ENCODE measurements at regions not wholly inside any gene's neighbourhood (a gene's known extent, or its start where the extent isn't known, plus 50 kb on each side); places are given as distances from the start of the nearest gene placed in this dataset.

GRCh38 chr21:15193937-15194336, 129.1 kb upstream of the NRIP1 start:
- no peak overlapping the region for H3K4me3 ChIP-seq
- H3K4me1 ChIP-seq, result no peaks in the 10 kb centered on the region
- DNase-seq, result no peak
- H3K36me3 ChIP-seq, result no peaks in the 10 kb centered on the region
- H3K27me3 ChIP-seq, result no peaks in the 10 kb centered on the region
- ATAC-seq (ENCODE audit: low FRiP score in 2 of 2), result no peak
- TF ChIP-seq EP300 (IDR thresholded peaks at IDR 0.05) (no peak), POLR2A (IDR thresholded peaks at IDR 0.05) (no peak), POLR2AphosphoS5 (IDR thresholded peaks at IDR 0.05) (no peak)
- TF ChIP-seq, protein P1, sequence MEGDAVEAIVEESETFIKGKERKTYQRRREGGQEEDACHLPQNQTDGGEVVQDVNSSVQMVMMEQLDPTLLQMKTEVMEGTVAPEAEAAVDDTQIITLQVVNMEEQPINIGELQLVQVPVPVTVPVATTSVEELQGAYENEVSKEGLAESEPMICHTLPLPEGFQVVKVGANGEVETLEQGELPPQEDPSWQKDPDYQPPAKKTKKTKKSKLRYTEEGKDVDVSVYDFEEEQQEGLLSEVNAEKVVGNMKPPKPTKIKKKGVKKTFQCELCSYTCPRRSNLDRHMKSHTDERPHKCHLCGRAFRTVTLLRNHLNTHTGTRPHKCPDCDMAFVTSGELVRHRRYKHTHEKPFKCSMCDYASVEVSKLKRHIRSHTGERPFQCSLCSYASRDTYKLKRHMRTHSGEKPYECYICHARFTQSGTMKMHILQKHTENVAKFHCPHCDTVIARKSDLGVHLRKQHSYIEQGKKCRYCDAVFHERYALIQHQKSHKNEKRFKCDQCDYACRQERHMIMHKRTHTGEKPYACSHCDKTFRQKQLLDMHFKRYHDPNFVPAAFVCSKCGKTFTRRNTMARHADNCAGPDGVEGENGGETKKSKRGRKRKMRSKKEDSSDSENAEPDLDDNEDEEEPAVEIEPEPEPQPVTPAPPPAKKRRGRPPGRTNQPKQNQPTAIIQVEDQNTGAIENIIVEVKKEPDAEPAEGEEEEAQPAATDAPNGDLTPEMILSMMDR (IDR thresholded peaks at IDR 0.05), result no peak
- WGBS, 2 donors, result 84 to 91% methylated on average over 3 of the region's 3 CpGs
- H3K9me3 ChIP-seq, result no peaks in the 10 kb centered on the region
- no peak overlapping the region for H3K27ac ChIP-seq

DNA sequence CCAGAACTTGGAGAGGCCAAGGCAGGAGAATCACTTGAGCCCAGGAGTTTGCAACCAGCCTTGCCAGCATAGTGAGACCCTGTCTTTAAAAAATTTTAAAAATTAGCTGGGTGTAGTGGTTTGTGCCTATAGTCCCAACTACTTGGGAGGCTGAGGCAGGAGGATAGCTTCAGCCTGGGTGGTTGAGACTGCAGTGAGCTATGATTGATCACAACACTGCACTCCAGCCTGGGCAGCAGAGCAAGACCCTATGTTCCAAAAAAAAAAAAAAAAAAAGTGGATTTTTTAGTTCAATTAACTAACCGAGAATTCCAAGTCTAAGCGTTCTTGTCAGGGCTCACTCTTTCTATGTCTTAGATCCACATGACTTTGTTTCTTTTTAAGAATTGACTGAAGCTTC, 130.3 kb upstream of the NRIP1 start:
- Histone ChIP-seq H3K27me3 (no peaks in the 10 kb centered on the region), H3K4me3 (no peak overlapping the region), H3K9me3 (no peaks in the 10 kb centered on the region), H3K27ac (no peak overlapping the region), H3K36me3 (no peaks in the 10 kb centered on the region), H3K4me1 (no peaks in the 10 kb centered on the region)
- TF ChIP-seq POLR2AphosphoS5 (IDR thresholded peaks at IDR 0.05), result no peak
- TF ChIP-seq, protein P1 (IDR thresholded peaks at IDR 0.05), result no peak
- no peak for TF ChIP-seq EP300 (IDR thresholded peaks at IDR 0.05)
- 72 to 73% methylated on average over 2 of the region's 2 CpGs for WGBS, 2 donors
- no peak for DNase-seq
- no peak for ATAC-seq (ENCODE audit: low FRiP score in 2 of 2)

- no peak for ATAC-seq (ENCODE audit: low FRiP score in 2 of 2)
These were observed 131.0 kb upstream of the NRIP1 start for GRCh38 chr21:15195768-15196167.

GRCh38 chr21:15197696-15198095, 132.9 kb upstream of the NRIP1 start:
- no peak overlapping the region for H3K4me3 ChIP-seq
- DNase-seq (no peak), ATAC-seq (ENCODE audit: low FRiP score in 2 of 2) (no peak)
- TF ChIP-seq POLR2AphosphoS5 (IDR thresholded peaks at IDR 0.05), result no peak
- no peaks in the 10 kb centered on the region for H3K4me1 ChIP-seq
- 65 to 92% methylated on average over 2 of the region's 2 CpGs for WGBS, 2 donors
- H3K27me3 ChIP-seq, result no peaks in the 10 kb centered on the region
- H3K9me3 ChIP-seq, result no peaks in the 10 kb centered on the region
- H3K27ac ChIP-seq, result no peak overlapping the region
- no peaks in the 10 kb centered on the region for H3K36me3 ChIP-seq

More at GRCh38 chr21:15195768-15196167, 131.0 kb upstream of the NRIP1 start:
- no peak for DNase-seq
- WGBS, 2 donors, result 75 to 82% methylated on average over 1 of the region's 1 CpG
- TF ChIP-seq EP300 (IDR thresholded peaks at IDR 0.05) (no peak), POLR2A (IDR thresholded peaks at IDR 0.05) (no peak), POLR2AphosphoS5 (IDR thresholded peaks at IDR 0.05) (no peak)
- TF ChIP-seq, protein P1 (IDR thresholded peaks at IDR 0.05), result no peak
- Histone ChIP-seq H3K4me3 (no peak overlapping the region), H3K27me3 (no peaks in the 10 kb centered on the region), H3K4me1 (no peaks in the 10 kb centered on the region), H3K9me3 (no peaks in the 10 kb centered on the region), H3K36me3 (no peaks in the 10 kb centered on the region), H3K27ac (no peak overlapping the region)

GRCh38 chr21:15199414-15200383, 134.9 kb upstream of the NRIP1 start:
- no peak overlapping the region for H3K4me3 ChIP-seq
- no peak for ATAC-seq (ENCODE audit: low FRiP score in 2 of 2)
- H3K4me1 ChIP-seq, result no peaks in the 10 kb centered on the region
- no peak overlapping the region for H3K27ac ChIP-seq
- H3K27me3 ChIP-seq, result no peaks in the 10 kb centered on the region
- DNase-seq, result no peak
- 73 to 75% methylated on average over 8 of the region's 8 CpGs for WGBS, 2 donors
- no peaks in the 10 kb centered on the region for H3K9me3 ChIP-seq
- H3K36me3 ChIP-seq, result no peaks in the 10 kb centered on the region
- TF ChIP-seq POLR2A (IDR thresholded peaks at IDR 0.05) (no peak), EP300 (IDR thresholded peaks at IDR 0.05) (no peak), POLR2AphosphoS5 (IDR thresholded peaks at IDR 0.05) (no peak)
- TF ChIP-seq, protein P1 (IDR thresholded peaks at IDR 0.05), result no peak
